GM21390 (cell line): ENCODE measurements at regions not wholly inside any gene's neighbourhood (a gene's known extent, or its start where the extent isn't known, plus 50 kb on each side); places are given as distances from the start of the nearest gene placed in this dataset.

Experiments used
- ATAC-seq: cut with Tn5 transposase; IDR thresholded peaks from one replicate; pipeline ENCODE4 v1.9.1; 2021; ENCODE audit not compliant: unreplicated experiment

GRCh38 chr4:189304809-189305208 lies 635.9 kb upstream of the FRG1 start:
- ATAC-seq, result no peak

- no peak for ATAC-seq
Measured at GRCh38 chr4:189305500-189305899, 635.2 kb upstream of the FRG1 start.

GRCh38 chr4:189311251-189311650 lies 629.4 kb upstream of the FRG1 start:
- ATAC-seq, result no peak

- no peak for ATAC-seq
Measured at GRCh38 chr4:189313064-189313463, 627.6 kb upstream of the FRG1 start.

GRCh38 chr4:189313861-189314513 lies 626.7 kb upstream of the FRG1 start:
- ATAC-seq, result no peak

GRCh38 chr4:189322426-189322825 lies 618.2 kb upstream of the FRG1 start:
- no peak for ATAC-seq

GRCh38 chr4:189341881-189342280 lies 598.8 kb upstream of the FRG1 start:
- no peak for ATAC-seq

- ATAC-seq, result no peak
Measured at GRCh38 chr4:189355590-189355989, 585.1 kb upstream of the FRG1 start.

- no peak for ATAC-seq
Measured at GRCh38 chr4:189362364-189362763, 578.3 kb upstream of the FRG1 start.

GRCh38 chr4:189364032-189364449 lies 576.6 kb upstream of the FRG1 start:
- ATAC-seq, result no peak

GRCh38 chr4:189365451-189365850 lies 575.2 kb upstream of the FRG1 start:
- no peak for ATAC-seq

- no peak for ATAC-seq
Measured at GRCh38 chr4:189367832-189368231, 572.8 kb upstream of the FRG1 start.

GRCh38 chr4:189374176-189374575 lies 566.5 kb upstream of the FRG1 start:
- ATAC-seq, result no peak

- ATAC-seq, result no peak
Measured at GRCh38 chr4:189376901-189377300, 563.8 kb upstream of the FRG1 start.

- ATAC-seq, result no peak
Measured at GRCh38 chr4:189377569-189377968, 563.1 kb upstream of the FRG1 start.

- no peak for ATAC-seq
Measured at GRCh38 chr4:189385098-189385497, 555.6 kb upstream of the FRG1 start.

- no peak for ATAC-seq
Measured at GRCh38 chr4:189385579-189385978, 555.1 kb upstream of the FRG1 start.

GRCh38 chr4:189396435-189396834 lies 544.2 kb upstream of the FRG1 start:
- ATAC-seq, result no peak

GRCh38 chr4:189404271-189404670 lies 536.4 kb upstream of the FRG1 start:
- no peak for ATAC-seq

- no peak for ATAC-seq
Measured at GRCh38 chr4:189409158-189409557, 531.5 kb upstream of the FRG1 start.

GRCh38 chr4:189414021-189414420 lies 526.7 kb upstream of the FRG1 start:
- no peak for ATAC-seq

- no peak for ATAC-seq
Measured at GRCh38 chr4:189420572-189420971, 520.1 kb upstream of the FRG1 start.

GRCh38 chr4:189436207-189436606 lies 504.5 kb upstream of the FRG1 start:
- ATAC-seq, result no peak
